ENCODE measurements at regions not wholly inside any gene's neighbourhood (a gene's known extent, or its start where the extent isn't known, plus 50 kb on each side); places are given as distances from the start of the nearest gene placed in this dataset.
"Not testable (repeated sequence)": the region's sequence is repeated elsewhere in the genome, so short reads cannot be mapped to it uniquely, and the experiment has no call there.

- no peak for DNase-seq (ENCODE audit: low read depth)
These were observed 1042.1 kb downstream of the FSCB start for GRCh38 chr14:43464968-43465367.

DNA sequence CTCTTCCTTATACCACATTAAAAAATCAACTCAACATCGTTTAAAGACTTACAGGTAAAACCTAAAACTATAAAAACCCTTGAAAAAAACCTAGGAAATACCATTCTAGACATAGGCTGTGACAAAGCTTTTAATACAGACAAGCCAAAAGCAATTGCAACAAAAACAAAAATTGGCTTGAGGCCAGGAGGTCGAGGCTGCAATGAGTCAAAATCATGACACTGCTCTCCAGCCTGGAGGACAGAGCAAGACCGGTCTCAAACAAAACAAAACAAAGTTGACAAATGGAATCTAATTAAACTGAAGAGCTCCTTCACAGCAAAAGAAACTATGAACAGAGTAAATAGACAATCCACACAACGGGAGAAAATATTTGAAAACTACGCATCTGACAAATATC is 1057.8 kb downstream of the FSCB start:
- no peak for DNase-seq (ENCODE audit: low read depth)

DNA sequence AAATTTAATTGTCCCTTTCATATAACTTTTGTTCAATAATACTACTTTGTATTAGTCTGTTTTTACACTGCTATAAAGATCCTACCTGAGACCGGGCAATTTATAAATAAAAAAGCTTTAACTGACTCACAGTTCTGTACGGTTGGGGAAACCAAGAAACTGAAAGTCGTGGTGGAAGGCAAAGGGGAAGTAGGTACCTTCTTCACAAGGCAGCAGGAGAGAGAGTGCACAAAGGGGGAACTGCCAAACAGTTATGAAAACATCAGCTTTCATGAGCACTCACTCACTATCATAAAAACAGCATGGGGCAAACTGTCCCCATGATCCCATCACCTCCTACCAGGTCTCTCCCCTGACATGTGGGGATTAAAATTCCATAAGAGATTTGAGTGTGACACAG is 1069.0 kb downstream of the FSCB start:
- DNase-seq (ENCODE audit: low read depth): no peak

GRCh38 chr14:43418324-43418723 is 1088.8 kb downstream of the FSCB start:
- DNase-seq (ENCODE audit: low read depth): peak; percentile 7

DNA sequence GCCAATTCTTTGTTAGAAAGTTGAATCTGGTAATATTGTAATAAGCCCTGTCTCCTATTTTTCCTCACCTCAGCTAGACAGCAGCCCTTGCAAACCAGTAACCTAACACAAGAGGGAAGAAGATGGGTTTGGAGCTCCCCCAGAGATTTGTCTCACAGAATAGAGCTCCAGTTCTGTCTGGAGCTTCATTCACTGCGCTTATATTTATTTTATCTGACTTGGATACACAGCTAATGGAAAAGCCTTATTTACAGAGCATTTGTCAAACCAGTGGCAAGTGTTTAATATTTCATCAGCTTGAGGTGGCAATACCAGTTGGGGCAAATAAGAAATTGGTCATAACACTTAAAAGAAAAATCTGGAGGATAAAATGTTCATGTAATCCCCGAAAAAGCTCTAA is 1094.0 kb downstream of the FSCB start:
- no peak for DNase-seq (ENCODE audit: low read depth)

- DNase-seq (ENCODE audit: low read depth): no peak
These were observed 1095.2 kb downstream of the FSCB start for GRCh38 chr14:43411841-43412240.

- DNase-seq (ENCODE audit: low read depth): no peak
These were observed 1096.5 kb downstream of the FSCB start for GRCh38 chr14:43410631-43411030.

DNA sequence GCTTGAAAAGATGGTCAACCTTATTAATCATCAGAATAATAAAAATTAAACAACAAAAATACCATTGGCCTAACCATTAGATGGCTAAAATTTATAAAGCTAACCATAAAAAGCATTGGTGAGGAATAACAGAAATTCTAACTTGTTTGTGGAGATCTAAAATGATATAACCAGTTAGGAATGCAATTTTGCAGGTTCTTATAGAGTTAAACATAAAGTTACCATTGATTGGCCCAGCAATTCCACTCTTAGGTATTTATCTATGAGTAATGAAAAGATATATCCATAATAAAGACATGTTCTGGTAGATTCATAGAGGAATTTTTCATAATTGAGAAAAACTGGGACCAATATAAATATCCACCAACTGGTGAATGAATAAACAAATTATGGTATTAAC is 1098.6 kb downstream of the FSCB start:
- no peak for DNase-seq (ENCODE audit: low read depth)

DNA sequence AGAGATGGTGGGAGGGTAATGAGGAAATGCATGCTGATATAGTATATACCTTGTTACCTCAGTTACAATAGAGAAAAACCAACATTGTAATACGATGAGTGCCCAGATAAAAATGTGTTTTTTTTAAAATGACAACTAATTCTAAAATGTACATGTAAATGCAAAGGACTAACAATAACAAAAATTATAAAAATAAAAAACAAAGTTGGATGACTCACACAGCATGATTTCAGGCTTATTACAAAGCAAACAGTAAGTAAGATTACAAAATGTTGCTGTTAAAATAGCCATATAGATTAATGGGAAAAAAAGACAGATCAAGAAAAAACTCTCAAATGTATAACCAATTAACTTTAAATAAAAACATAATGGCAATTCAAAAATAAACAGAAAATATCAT is 1099.4 kb downstream of the FSCB start:
- no peak for DNase-seq (ENCODE audit: low read depth)

GRCh38 chr14:43406931-43407330 is 1100.2 kb downstream of the FSCB start:
- DNase-seq (ENCODE audit: low read depth): no peak

GRCh38 chr14:43399289-43399688 is 1107.8 kb downstream of the FSCB start:
- no peak for DNase-seq (ENCODE audit: low read depth)

GRCh38 chr14:43370565-43370896 is 1136.6 kb downstream of the FSCB start:
- DNase-seq (ENCODE audit: low read depth): not testable (repeated sequence)

- DNase-seq (ENCODE audit: low read depth): no peak
These were observed 1137.1 kb downstream of the FSCB start for GRCh38 chr14:43369710-43370564.

GRCh38 chr14:43362586-43362985 is 1144.5 kb downstream of the FSCB start:
- DNase-seq (ENCODE audit: low read depth): no peak

DNA sequence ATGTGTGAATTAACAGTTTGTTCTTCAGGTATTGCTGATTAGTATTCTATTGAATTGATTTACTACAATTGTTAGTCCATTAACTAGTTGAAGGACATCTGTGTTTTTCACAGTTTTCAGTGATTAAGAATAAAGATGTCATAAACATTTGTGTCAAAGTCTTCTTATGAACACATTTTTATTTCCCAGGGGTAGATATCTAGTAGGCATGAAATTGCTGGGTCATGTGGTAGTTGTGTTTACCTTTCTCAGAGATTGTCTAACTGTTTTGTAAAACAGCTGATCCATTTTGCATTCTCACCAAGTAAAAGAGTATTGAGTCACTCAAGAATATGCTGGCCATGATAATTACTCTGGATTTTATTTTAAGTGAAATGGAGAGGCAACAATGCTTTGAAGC is 1145.3 kb downstream of the FSCB start:
- DNase-seq (ENCODE audit: low read depth): no peak

GRCh38 chr14:43360239-43360638 is 1146.8 kb downstream of the FSCB start:
- no peak for DNase-seq (ENCODE audit: low read depth)

- no peak for DNase-seq (ENCODE audit: low read depth)
These were observed 1147.8 kb downstream of the FSCB start for GRCh38 chr14:43359317-43359716.

DNA sequence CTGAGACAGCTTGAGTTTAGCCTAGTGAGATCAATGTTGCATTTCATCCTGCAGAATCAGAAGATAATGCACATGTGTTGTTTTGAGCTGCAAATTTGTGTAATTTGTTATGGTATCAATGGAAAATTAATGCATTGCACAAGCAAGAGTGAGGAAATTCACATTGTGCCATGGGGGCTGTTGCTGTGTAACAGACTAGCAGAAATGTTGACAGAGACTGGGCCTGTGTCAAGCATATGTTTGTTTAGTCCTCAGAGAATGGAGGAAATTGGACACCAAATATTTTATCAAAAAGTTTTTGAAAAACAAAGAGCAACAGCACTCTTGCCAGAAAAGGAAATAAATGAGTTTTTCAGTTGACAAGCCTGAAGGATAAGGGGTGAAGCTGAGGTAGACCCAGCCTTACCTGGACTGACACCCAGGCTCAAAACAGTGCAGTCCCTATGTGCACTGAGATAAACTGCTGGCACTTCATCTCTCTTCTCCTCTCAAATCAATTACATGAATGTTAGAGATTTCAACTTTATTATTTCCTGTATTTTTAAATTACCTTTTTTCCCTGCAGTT is 1150.0 kb downstream of the FSCB start:
- DNase-seq (ENCODE audit: low read depth): no peak

DNA sequence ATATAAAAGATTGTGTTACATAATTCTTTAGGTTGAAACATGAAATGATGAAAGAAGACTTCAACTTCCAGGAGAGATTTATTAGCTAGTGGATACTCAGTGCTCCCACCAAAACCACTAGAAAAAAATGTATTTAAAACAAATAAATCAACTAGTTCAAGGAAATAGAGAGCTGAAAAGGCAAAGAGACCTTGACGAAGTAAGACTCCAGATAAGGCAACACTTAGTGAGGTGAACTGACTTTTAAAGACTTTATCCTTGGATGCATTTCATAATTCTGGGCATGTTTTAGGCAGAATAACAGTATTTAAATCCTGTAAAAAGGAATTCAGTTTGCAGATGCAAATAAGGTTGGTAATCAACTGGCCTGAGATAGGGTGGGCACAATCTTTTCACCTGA is 1150.7 kb downstream of the FSCB start:
- no peak for DNase-seq (ENCODE audit: low read depth)

- DNase-seq (ENCODE audit: low read depth): no peak
These were observed 1165.2 kb downstream of the FSCB start for GRCh38 chr14:43341921-43342320.

- no peak for DNase-seq (ENCODE audit: low read depth)
These were observed 1168.4 kb downstream of the FSCB start for GRCh38 chr14:43338713-43339112.

DNA sequence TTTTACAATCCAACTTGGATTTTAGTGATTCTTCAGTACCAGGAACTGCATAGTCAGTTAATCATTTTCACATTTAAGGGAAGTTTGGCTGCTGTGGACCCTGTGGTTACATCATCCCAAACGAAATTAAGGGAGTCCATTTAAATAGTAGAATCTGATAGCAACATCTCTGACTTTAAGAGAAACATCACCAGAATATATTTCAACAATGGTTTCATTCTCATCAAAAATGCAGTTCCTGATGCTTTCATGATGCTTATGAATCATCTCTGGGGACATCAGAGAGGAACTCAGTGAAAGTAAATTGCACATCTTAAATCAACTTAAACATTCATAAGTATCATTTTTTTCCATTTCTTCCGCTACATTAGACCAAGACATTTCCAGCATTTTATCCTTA is 1170.7 kb downstream of the FSCB start:
- DNase-seq (ENCODE audit: low read depth): no peak

Measured in HT1080 (cell line).